ENCODE measurements at regions not wholly inside any gene's neighbourhood (a gene's known extent, or its start where the extent isn't known, plus 50 kb on each side); places are given as distances from the start of the nearest gene placed in this dataset.

DNA sequence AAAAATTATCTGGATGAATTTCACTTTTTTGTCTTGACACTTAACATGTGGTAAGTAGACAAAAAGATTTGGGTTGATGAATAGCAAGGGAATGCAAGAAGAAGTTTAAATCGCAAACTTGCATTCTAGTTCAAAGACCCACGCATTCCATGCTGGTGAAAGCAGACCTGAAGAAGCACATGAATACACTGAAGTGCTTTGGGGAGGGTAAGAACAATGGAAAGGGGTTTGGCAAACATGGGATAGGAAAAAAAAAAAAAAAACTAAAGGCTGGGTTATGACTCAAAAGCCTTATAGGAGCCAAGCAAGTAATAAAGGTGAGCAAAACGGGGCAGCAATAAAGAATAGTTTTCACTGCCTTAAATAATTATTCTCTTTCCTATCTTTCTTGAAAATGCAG lies 450.2 kb downstream of the LMO4 start:
- H3K27me3 ChIP-seq (ENCODE audit: insufficient read depth, low read length) = no peaks in the 10 kb centered on the region
- H3K4me1 ChIP-seq (ENCODE audit: insufficient read depth, low read length) = no peaks in the 10 kb centered on the region
- no peak overlapping the region for H3K4me3 ChIP-seq (ENCODE audit: low read length)
- H3K9me3 ChIP-seq (ENCODE audit: low read depth, low read length) = no peaks in the 10 kb centered on the region

DNA sequence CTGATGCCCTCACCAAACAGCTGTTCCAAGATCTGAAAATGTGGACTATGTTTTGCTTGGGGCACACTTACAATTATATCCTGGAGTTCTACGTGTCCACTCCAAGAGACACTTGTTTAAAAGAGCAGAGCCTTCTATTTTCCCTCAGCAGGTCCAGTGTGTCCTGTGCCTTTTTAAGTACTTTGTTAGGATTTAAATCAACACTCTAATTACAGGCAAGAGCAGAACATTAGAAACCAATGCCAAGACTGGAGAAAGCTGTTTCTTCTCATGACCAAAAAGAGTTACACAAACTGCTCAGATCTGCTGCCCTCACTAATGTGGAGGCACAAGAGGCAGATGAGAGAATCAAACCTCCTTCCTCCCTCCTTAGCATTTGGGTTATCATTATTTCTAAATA lies 452.9 kb downstream of the LMO4 start:
- no peak overlapping the region for H3K4me3 ChIP-seq (ENCODE audit: low read length)
- no peaks in the 10 kb centered on the region for H3K27me3 ChIP-seq (ENCODE audit: insufficient read depth, low read length)
- H3K9me3 ChIP-seq (ENCODE audit: low read depth, low read length) = no peaks in the 10 kb centered on the region
- H3K4me1 ChIP-seq (ENCODE audit: insufficient read depth, low read length) = no peaks in the 10 kb centered on the region

- no peaks in the 10 kb centered on the region for H3K4me1 ChIP-seq (ENCODE audit: insufficient read depth, low read length)
- no peak overlapping the region for H3K4me3 ChIP-seq (ENCODE audit: low read length)
- H3K27me3 ChIP-seq (ENCODE audit: insufficient read depth, low read length) = no peaks in the 10 kb centered on the region
- no peaks in the 10 kb centered on the region for H3K9me3 ChIP-seq (ENCODE audit: low read depth, low read length)
Measured at GRCh38 chr1:87783315-87783714, 454.6 kb downstream of the LMO4 start.

GRCh38 chr1:87785386-87785785 lies 456.7 kb downstream of the LMO4 start:
- Histone ChIP-seq H3K4me1 (ENCODE audit: insufficient read depth, low read length) (no peaks in the 10 kb centered on the region), H3K9me3 (ENCODE audit: low read depth, low read length) (no peaks in the 10 kb centered on the region), H3K4me3 (ENCODE audit: low read length) (no peak overlapping the region), H3K27me3 (ENCODE audit: insufficient read depth, low read length) (no peaks in the 10 kb centered on the region)

DNA sequence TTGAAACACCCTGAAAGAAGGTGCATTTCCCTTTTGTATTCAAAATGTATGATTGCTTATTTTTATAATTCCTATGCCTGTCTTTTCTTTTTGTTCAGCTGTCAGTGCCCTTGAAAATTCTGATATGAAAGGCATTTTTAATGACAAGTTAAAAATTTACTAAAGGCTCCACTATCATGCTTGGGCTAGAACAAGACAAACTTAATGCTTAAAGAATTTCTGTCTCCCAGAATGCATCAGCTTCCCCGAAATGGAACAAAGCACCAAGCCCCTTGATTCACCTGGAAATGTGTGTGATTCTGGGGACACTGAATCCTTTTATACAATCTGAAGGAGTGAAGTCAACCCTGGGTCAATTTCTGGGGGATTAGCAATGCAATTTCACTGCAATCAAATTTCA lies 457.5 kb downstream of the LMO4 start:
- Histone ChIP-seq H3K9me3 (ENCODE audit: low read depth, low read length) (no peaks in the 10 kb centered on the region), H3K4me3 (ENCODE audit: low read length) (no peak overlapping the region), H3K4me1 (ENCODE audit: insufficient read depth, low read length) (no peaks in the 10 kb centered on the region), H3K27me3 (ENCODE audit: insufficient read depth, low read length) (no peaks in the 10 kb centered on the region)

DNA sequence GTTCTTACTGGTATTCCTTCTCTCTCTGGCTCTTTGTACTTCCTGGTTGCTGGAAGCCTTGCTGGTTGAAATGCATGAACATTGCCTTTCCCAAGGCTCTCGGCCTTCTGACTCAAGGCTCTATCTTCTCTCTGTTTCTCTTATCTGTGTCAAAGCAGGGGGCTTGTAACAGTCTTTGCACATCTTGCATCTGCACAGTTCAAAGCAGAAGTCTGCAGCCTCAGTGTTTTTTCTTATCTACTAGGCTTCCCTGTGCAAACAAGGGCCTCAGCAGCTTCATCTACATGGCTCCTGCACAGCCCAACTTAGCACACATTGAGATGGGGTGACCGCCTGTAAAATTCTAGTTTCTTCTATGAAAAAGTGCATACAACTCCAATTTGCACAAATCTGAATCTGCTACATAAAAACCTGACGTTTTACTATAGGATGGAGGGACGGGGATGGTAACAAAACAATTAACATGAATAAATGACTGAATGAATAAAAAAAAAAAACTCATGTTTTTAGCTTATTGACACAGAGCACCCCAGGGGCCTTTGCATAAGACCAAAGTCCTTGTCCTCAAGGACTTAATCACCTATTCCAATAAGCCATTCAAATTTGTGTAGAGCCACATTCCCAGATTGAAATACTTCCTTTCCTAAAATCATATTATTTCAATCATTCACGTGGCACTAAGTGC lies 458.3 kb downstream of the LMO4 start:
- Histone ChIP-seq H3K4me3 (ENCODE audit: low read length) (no peak overlapping the region), H3K4me1 (ENCODE audit: insufficient read depth, low read length) (no peaks in the 10 kb centered on the region), H3K27me3 (ENCODE audit: insufficient read depth, low read length) (no peaks in the 10 kb centered on the region), H3K9me3 (ENCODE audit: low read depth, low read length) (no peaks in the 10 kb centered on the region)

GRCh38 chr1:87787551-87787950 lies 458.9 kb downstream of the LMO4 start:
- H3K9me3 ChIP-seq (ENCODE audit: low read depth, low read length) = no peaks in the 10 kb centered on the region
- no peaks in the 10 kb centered on the region for H3K27me3 ChIP-seq (ENCODE audit: insufficient read depth, low read length)
- H3K4me1 ChIP-seq (ENCODE audit: insufficient read depth, low read length) = no peaks in the 10 kb centered on the region
- H3K4me3 ChIP-seq (ENCODE audit: low read length) = no peak overlapping the region

GRCh38 chr1:87790756-87791155 lies 462.1 kb downstream of the LMO4 start:
- Histone ChIP-seq H3K4me3 (ENCODE audit: low read length) (no peak overlapping the region), H3K27me3 (ENCODE audit: insufficient read depth, low read length) (no peaks in the 10 kb centered on the region), H3K9me3 (ENCODE audit: low read depth, low read length) (no peaks in the 10 kb centered on the region), H3K4me1 (ENCODE audit: insufficient read depth, low read length) (no peaks in the 10 kb centered on the region)

DNA sequence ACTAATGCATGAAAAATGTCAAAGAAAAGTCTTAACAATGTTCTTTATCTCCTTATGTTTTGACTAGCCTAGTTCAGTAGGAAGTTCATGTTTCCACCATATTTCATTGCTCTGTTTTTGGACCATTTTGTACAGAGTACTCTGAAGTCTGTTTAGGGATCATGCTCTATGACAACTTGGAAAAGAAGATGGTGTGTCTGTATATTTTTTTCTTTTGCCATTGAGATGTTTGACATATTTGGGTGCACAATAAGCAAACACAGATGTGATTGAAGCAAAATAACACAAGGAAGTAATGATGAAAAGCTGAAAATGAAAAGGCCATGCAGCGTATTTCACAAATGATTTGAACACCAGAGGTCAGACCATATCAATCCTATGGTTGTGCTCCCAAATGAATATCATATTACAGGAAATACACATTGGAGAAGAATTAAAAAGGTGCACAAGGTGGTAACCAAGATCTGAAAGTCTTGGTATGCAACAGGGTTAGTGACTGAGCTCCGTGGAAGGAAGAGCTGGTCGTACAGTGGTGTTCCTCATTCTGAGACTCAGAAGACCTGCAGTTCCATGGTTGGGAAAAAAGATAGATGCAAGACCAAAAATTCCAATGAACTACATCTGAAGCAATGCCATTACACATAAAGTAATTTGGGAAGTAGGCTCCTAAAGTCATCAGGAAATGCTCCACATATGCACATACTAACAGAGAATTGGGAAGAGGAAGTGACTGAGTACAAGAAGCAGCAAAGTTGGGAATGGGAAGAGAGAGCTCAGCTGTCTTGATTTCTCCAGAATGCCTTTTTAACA lies 463.5 kb downstream of the LMO4 start:
- Histone ChIP-seq H3K4me1 (ENCODE audit: insufficient read depth, low read length) (no peaks in the 10 kb centered on the region), H3K27me3 (ENCODE audit: insufficient read depth, low read length) (no peaks in the 10 kb centered on the region), H3K9me3 (ENCODE audit: low read depth, low read length) (no peaks in the 10 kb centered on the region), H3K4me3 (ENCODE audit: low read length) (no peak overlapping the region)

GRCh38 chr1:87794788-87795614 lies 466.3 kb downstream of the LMO4 start:
- no peak overlapping the region for H3K4me3 ChIP-seq (ENCODE audit: low read length)
- no peaks in the 10 kb centered on the region for H3K9me3 ChIP-seq (ENCODE audit: low read depth, low read length)
- no peaks in the 10 kb centered on the region for H3K27me3 ChIP-seq (ENCODE audit: insufficient read depth, low read length)
- no peaks in the 10 kb centered on the region for H3K4me1 ChIP-seq (ENCODE audit: insufficient read depth, low read length)

GRCh38 chr1:87795615-87796337 lies 467.1 kb downstream of the LMO4 start:
- no peak overlapping the region for H3K4me3 ChIP-seq (ENCODE audit: low read length)
- H3K27me3 ChIP-seq (ENCODE audit: insufficient read depth, low read length) = no peaks in the 10 kb centered on the region
- H3K9me3 ChIP-seq (ENCODE audit: low read depth, low read length) = no peaks in the 10 kb centered on the region
- H3K4me1 ChIP-seq (ENCODE audit: insufficient read depth, low read length) = no peaks in the 10 kb centered on the region

- Histone ChIP-seq H3K4me3 (ENCODE audit: low read length) (no peak overlapping the region), H3K4me1 (ENCODE audit: insufficient read depth, low read length) (no peaks in the 10 kb centered on the region), H3K27me3 (ENCODE audit: insufficient read depth, low read length) (no peaks in the 10 kb centered on the region), H3K9me3 (ENCODE audit: low read depth, low read length) (no peaks in the 10 kb centered on the region)
Measured at GRCh38 chr1:87796471-87796901, 467.8 kb downstream of the LMO4 start.

GRCh38 chr1:87799451-87799850 lies 470.8 kb downstream of the LMO4 start:
- Histone ChIP-seq H3K9me3 (ENCODE audit: low read depth, low read length) (no peaks in the 10 kb centered on the region), H3K4me1 (ENCODE audit: insufficient read depth, low read length) (no peaks in the 10 kb centered on the region), H3K27me3 (ENCODE audit: insufficient read depth, low read length) (no peaks in the 10 kb centered on the region), H3K4me3 (ENCODE audit: low read length) (no peak overlapping the region)

DNA sequence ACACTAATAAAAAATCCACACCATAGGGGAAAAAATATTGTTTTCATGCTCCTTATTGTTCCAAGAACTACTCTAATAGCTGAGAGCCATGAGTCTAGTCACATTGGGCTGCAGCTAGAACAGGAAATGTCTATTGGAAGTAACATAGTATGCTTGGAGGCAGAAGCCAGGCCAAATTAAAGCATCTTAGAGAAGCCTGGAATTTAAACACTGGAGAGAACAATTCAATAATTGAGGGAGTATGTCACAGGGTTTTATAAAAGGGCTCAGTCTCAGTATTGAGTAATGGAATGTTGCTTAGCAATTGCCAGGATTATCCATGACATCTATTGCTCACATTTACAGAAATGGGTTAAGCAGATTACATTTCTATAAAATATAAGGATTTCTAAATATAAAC lies 471.3 kb downstream of the LMO4 start:
- H3K4me3 ChIP-seq (ENCODE audit: low read length) = no peak overlapping the region
- no peaks in the 10 kb centered on the region for H3K4me1 ChIP-seq (ENCODE audit: insufficient read depth, low read length)
- no peaks in the 10 kb centered on the region for H3K9me3 ChIP-seq (ENCODE audit: low read depth, low read length)
- H3K27me3 ChIP-seq (ENCODE audit: insufficient read depth, low read length) = no peaks in the 10 kb centered on the region

- Histone ChIP-seq H3K4me1 (ENCODE audit: insufficient read depth, low read length) (no peaks in the 10 kb centered on the region), H3K4me3 (ENCODE audit: low read length) (no peak overlapping the region), H3K27me3 (ENCODE audit: insufficient read depth, low read length) (no peaks in the 10 kb centered on the region), H3K9me3 (ENCODE audit: low read depth, low read length) (no peaks in the 10 kb centered on the region)
Measured at GRCh38 chr1:87803375-87803774, 474.7 kb downstream of the LMO4 start.

Measured in mononuclear cell (primary cell).